Epidermal melanocyte (primary cell): ENCODE measurements at regions not wholly inside any gene's neighbourhood (a gene's known extent, or its start where the extent isn't known, plus 50 kb on each side); places are given as distances from the start of the nearest gene placed in this dataset.
A peak's percentile ranks its signal among the peaks of the same experiment; 100 is the strongest.

Experiments
- DNase-seq: peaks from one replicate; pipeline ENCODE4 v3.0.0; 2011; ENCODE audit warnings: low spot score; ENCODE audit not compliant: insufficient read length

GRCh38 chr4:57430726-57431125, 320.5 kb upstream of the IGFBP7 start:
- DNase-seq, result no peak

- peak; percentile 34 for DNase-seq
Observed at GRCh38 chr4:57426779-57427395, 316.7 kb upstream of the IGFBP7 start.

- DNase-seq, result no peak
Observed at GRCh38 chr4:57425610-57426009, 315.4 kb upstream of the IGFBP7 start.

GRCh38 chr4:57424232-57424897, 314.2 kb upstream of the IGFBP7 start:
- DNase-seq, result no peak

GRCh38 chr4:57418133-57418532, 307.9 kb upstream of the IGFBP7 start:
- no peak for DNase-seq

- DNase-seq, result no peak
Observed at GRCh38 chr4:57412259-57413054, 302.3 kb upstream of the IGFBP7 start.

- DNase-seq, result peak; percentile 48
Observed at GRCh38 chr4:57410331-57411052, 300.3 kb upstream of the IGFBP7 start.

GRCh38 chr4:57405359-57405758, 295.2 kb upstream of the IGFBP7 start:
- DNase-seq, result no peak

GRCh38 chr4:57404483-57404882, 294.3 kb upstream of the IGFBP7 start:
- DNase-seq, result no peak

- no peak for DNase-seq
Observed at GRCh38 chr4:57403591-57403990, 293.4 kb upstream of the IGFBP7 start.

- no peak for DNase-seq
Observed at GRCh38 chr4:57401586-57401985, 291.4 kb upstream of the IGFBP7 start.

GRCh38 chr4:57378766-57379165, 268.6 kb upstream of the IGFBP7 start:
- no peak for DNase-seq

- DNase-seq, result no peak
Observed at GRCh38 chr4:57374866-57375595, 264.8 kb upstream of the IGFBP7 start.

GRCh38 chr4:57373991-57374390, 263.8 kb upstream of the IGFBP7 start:
- DNase-seq, result no peak

GRCh38 chr4:57371671-57372070, 261.5 kb upstream of the IGFBP7 start:
- no peak for DNase-seq

GRCh38 chr4:57370691-57371090, 260.5 kb upstream of the IGFBP7 start:
- DNase-seq, result no peak

GRCh38 chr4:57369446-57369845, 259.3 kb upstream of the IGFBP7 start:
- no peak for DNase-seq

GRCh38 chr4:57364255-57364654, 254.1 kb upstream of the IGFBP7 start:
- no peak for DNase-seq

- no peak for DNase-seq
Observed at GRCh38 chr4:57363346-57363745, 253.2 kb upstream of the IGFBP7 start.

GRCh38 chr4:57360681-57361080, 250.5 kb upstream of the IGFBP7 start:
- no peak for DNase-seq

GRCh38 chr4:57355101-57355665, 245.0 kb upstream of the IGFBP7 start:
- no peak for DNase-seq
